Glomerular visceral epithelial cell (primary cell): ENCODE measurements at regions not wholly inside any gene's neighbourhood (a gene's known extent, or its start where the extent isn't known, plus 50 kb on each side); places are given as distances from the start of the nearest gene placed in this dataset.
"Not testable (repeated sequence)": the region's sequence is repeated elsewhere in the genome, so short reads cannot be mapped to it uniquely, and the experiment has no call there.

Source experiments
- DNase-seq: peaks from one replicate; pipeline ENCODE4 v3.0.0-alpha.2; 2016; ENCODE audit errors: extremely low spot score

- DNase-seq: no peak
Measured at GRCh38 chr4:187484186-187484585, 511.4 kb upstream of the ZFP42 start.

GRCh38 chr4:187485676-187486075 lies 509.9 kb upstream of the ZFP42 start:
- no peak for DNase-seq

DNA sequence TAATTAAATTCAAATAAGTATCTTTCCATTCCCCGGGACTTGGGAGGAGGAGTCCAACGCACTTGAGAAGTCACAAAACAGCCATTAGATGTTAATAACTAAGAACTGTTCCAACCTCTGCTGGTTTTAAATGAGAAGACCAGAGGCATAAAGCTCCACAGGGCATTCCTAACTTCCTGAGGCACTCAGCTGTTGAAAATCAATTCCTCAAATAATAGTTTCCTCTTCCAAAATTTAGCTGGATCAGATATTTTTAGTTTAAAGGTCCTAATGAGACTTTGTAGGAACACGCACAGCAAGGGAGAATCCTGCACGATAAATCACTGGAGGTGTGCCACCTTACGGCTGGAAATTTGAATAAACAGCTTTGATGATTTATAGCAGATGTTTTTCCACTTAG lies 504.3 kb upstream of the ZFP42 start:
- DNase-seq: no peak

DNA sequence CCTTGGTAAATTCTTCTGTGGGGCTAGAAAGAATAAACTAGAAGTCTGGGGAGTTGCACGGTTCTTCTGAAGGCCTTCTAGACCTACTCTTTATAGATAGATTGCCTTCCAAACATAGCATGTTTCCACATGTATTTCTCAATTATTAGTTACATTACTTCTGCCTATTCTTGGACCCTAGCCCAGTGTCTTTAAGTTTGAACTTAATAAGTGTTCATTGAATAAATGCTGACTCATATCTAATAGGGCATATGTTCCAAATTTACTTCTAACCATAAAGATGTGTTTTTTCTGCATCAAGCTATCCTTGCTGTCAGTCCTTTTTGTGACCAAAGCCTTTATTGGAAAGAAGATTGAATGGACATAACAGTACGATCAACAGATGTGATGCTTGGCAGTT lies 503.6 kb upstream of the ZFP42 start:
- no peak for DNase-seq

DNA sequence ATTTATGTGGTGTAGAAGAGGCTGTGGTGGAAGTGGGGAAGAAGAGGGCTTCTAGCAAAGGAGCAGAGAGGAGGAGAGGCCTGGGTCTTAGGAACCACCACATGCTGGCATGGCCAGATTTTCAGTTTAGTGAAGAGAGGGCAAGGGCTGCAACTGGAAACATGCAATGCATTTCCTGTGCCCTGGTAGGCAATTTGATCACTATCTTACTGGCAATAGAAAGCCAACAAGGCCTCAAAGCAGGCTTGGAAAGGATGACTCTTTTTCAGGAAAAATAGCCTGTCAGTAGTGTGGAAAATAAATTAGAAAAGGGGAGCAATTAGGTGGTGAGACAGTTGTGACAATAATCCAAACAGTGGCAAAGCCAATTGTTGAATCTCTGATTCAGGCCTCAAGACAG lies 501.9 kb upstream of the ZFP42 start:
- no peak for DNase-seq

GRCh38 chr4:187499956-187500355 lies 495.6 kb upstream of the ZFP42 start:
- DNase-seq: no peak

DNA sequence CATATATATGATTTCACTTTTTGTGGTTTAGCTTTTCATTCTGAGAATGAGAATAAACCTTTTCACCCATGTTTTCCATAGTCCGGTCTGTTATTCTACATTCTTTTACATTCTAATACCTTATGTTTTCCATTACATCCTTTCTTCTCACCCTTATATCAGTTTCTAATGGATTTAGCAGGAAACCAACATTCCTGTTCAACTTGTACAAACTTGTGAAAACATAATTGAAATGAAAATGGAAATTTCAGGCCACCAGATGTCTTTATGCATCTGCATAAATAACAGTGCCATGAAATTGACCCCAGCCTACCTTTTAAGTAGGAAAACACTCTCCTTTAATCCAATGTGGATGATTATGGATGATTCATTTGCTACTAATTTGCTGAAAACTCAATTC lies 494.8 kb upstream of the ZFP42 start:
- DNase-seq: no peak

DNA sequence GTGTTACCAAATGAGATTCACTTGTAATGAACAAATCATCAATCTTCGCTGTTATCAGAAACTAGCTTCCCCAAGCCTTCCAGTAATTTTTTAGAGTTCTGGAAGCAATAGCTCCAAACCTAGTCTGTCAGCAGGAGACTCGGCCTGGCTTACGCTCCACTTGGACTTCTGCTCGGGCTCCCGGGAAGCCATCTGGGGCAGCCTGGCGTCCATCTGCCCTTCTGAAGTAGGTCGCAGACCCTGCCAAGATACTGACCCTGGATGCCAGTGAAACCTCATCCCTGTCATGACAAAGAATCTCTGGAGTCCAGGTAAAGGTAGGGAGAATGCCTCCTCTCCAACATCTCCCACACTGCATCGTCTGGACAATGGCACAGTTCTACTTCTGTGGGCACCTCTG lies 493.8 kb upstream of the ZFP42 start:
- no peak for DNase-seq

GRCh38 chr4:187504974-187505797 lies 490.4 kb upstream of the ZFP42 start:
- no peak for DNase-seq

DNA sequence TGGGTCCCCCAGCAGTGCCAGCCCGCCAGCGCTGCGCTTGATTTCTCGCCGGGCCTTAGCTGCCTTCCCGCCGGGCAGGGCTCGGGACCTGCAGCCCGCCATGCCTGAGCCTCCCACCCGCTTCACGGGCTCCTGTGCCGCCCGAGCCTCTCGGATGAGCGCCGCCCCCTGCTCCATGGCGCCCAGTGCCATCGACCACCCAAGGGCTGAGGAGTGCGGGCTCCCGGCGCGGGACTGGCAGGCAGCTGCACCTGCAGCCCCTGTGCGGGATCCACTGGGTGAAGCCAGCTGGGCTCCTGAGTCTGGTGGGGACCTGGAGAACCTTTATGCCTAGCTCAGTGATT lies 489.8 kb upstream of the ZFP42 start:
- not testable (repeated sequence) for DNase-seq

DNA sequence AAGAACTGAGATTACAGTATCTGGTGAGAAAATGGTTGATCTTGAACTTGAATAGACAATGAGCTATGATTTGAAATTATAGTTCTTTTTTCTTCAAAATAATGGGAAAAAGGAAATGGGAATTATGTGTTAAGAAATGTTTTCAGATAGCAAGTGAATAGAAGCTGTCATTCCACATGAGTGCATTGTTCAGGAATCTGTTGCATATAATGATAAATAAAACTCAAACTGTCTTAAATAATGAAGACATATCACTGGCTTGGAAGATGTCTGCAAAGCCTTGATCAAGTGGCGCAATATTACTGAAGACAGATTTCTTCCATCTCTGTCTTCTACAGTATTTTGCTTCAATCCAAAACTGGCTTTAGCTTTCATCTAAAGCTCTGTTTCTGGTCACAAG lies 479.3 kb upstream of the ZFP42 start:
- DNase-seq: no peak

DNA sequence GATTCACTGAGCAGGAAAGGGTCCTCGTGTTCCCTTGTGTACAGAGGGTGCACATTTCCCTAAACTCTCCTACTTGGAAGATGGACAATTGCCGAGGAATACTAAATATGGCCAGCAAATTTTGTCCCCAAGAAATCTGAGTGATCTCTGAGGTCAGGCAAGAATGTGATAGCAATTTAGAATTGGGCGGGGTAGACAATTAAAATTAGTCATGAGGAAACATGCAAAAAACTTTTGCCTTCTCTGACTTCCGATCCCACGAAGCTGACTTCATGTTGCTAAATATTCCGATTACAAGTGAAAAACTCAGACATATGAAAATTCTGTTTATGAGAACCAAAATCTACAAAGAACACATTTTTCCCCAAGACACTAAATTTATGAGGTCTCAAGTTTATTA lies 453.9 kb upstream of the ZFP42 start:
- no peak for DNase-seq

GRCh38 chr4:187544461-187545053 lies 451.0 kb upstream of the ZFP42 start:
- DNase-seq: no peak

- DNase-seq: peak; percentile 42
Measured at GRCh38 chr4:187547316-187547715, 448.3 kb upstream of the ZFP42 start.

- DNase-seq: no peak
Measured at GRCh38 chr4:187550256-187550950, 445.2 kb upstream of the ZFP42 start.

DNA sequence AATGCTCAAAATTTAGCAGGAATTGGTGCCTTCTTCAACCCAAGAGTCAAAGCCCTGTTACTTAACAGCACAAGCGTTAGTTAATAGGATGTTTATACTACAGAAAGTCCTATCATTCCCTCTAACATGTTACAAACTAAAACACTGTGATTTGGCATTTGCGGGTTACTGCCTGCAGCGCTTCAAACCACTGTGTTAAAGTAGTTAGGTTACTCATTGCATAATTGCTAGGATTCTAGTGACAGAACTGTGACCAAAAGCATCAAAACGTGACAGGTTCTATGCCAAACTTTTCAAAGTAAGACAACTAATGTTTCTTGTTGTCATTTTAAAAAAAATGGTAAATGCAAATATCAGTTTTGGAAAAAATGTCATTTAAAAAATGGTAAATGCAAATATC lies 442.8 kb upstream of the ZFP42 start:
- no peak for DNase-seq

DNA sequence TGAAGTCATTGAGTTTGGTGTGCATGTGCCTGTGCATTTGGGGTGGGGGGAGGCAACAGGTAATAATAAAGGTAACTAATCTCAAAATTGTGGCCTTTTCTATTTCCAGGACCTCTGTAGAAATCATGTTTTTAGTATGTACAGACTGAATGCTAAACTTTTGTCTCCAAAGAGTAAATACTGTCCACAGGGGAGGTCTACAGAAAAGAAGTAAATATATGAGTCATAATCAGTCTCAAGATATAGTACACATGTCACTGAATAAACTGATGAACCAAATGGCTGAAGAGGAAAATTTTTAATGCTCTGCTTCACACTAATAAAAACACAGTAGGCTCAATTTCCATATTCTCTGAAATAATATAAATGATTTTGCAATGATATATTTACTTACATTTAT lies 440.4 kb upstream of the ZFP42 start:
- DNase-seq: no peak

DNA sequence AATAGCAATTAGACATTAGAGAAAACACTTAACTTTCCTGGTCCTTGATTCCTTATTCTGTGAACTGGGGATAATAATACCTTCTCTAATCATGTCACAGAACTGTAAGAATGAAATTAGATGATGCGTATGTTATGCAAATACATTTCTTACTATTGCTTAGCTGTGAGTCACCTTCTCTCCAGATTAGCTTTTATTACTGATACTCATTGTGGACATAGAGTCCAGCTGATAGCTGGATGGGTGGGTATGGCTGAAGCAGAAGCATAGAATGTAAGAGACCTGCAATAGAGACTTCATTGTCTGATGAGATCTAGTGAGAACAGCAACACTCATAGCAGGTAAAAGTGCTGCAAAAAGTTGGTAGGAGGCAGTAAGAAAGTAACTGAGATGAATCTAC lies 437.2 kb upstream of the ZFP42 start:
- no peak for DNase-seq

- DNase-seq: no peak
Measured at GRCh38 chr4:187562345-187562744, 433.2 kb upstream of the ZFP42 start.

DNA sequence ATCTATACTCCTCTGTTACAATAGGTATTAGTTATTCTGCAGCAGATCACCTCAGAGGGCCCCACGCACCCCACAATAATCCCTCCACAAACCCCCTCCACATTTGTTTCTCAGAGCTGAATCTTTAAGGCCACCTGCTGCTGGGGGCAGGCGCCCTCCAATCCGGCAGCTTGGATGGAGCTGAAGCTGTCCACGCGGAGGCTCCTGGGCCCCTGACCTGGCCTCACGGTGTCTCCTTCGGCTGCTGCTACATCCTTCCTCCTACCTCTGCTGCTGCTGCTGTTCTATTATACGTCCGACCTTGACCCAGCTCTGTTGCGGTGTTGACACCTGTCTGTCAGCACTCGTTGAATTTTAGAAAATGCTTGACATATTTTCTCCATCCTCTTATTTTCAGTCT lies 430.2 kb upstream of the ZFP42 start:
- DNase-seq: no peak

GRCh38 chr4:187569871-187570270 lies 425.7 kb upstream of the ZFP42 start:
- DNase-seq: no peak

- DNase-seq: no peak
Measured at GRCh38 chr4:187575706-187576105, 419.9 kb upstream of the ZFP42 start.

DNA sequence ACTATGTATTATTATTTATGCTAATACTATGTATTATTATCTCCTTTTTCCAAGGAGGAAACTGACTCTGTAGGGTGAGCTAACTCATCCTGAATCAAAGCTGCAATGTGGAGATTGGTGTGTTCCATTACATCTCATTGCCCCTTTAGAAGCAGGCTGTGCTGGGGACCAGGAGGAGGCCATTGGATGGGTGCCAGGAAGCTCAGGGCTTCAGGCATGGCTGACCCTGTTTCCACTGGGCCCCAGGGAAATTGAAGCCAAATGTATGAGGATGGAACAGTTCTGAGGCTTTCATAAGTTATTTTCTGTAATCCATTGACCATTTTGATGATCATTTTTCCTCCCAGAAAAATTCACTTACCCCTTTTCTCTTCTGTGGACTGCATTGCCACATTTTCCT lies 418.8 kb upstream of the ZFP42 start:
- DNase-seq: peak; percentile 50
